A673 (cell line): ENCODE measurements at regions not wholly inside any gene's neighbourhood (a gene's known extent, or its start where the extent isn't known, plus 50 kb on each side); places are given as distances from the start of the nearest gene placed in this dataset.

Source experiments
- CTCF ChIP-seq: fragments of 300-800, 200-600 bp; sonication (generic); conservative IDR thresholded peaks from 2 replicates; pipeline ENCODE4 v1.5.1; 2017; ENCODE audit warnings: low read depth, mild to moderate bottlenecking, antibody characterized with exemption, low read length, moderate library complexity, mixed read lengths
- EZH2 ChIP-seq: fragments of 200-600 bp; sonication (generic); IDR thresholded peaks from 2 replicates; pipeline ENCODE4 v1.6.1; 2017; ENCODE audit warnings: borderline replicate concordance, low read depth, mild to moderate bottlenecking, mixed read lengths, antibody characterized with exemption, low read length; ENCODE audit not compliant: poor library complexity, severe bottlenecking

DNA sequence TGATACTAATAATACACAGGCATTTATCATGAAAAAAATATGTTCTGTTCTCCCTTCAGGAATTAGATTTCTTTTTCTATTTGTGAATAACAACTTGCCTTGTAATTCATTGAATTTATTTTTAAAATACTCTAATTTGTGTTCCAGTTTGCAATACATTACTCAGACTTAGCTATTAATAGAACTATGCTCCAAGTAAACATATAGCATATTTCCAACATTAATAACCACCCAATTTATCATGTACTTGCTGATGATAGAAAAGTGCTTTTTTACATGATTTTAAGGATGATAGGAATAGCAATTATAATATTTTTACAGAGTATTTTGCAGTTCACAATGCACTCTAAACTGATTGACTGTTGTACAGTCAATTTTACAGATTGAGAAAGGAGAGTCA lies 338.8 kb upstream of the SEMA3D start:
- TF ChIP-seq EZH2 (no peak), CTCF (no peak)
